KOPT-K1 (cell line): ENCODE measurements at regions not wholly inside any gene's neighbourhood (a gene's known extent, or its start where the extent isn't known, plus 50 kb on each side); places are given as distances from the start of the nearest gene placed in this dataset.

Experiments used
- H3K27ac ChIP-seq: fragments of 200-600 bp; sonication (generic); 2 replicates; pipeline ENCODE4 v1.5.1; 2016; ENCODE audit warnings: antibody characterized with exemption, mild to moderate bottlenecking, low read depth, low read length; ENCODE audit not compliant: poor library complexity, severe bottlenecking
- H3K36me3 ChIP-seq: fragments of 200-600 bp; sonication (generic); 2 replicates; pipeline ENCODE4 v1.5.1; 2017; ENCODE audit warnings: antibody characterized with exemption, mild to moderate bottlenecking, low read length, moderate library complexity; ENCODE audit not compliant: insufficient read depth
- H3K9me3 ChIP-seq: fragments of 200-600 bp; sonication (generic); 2 replicates; pipeline ENCODE4 v1.5.1; 2017; ENCODE audit warnings: antibody characterized with exemption, low read length, mild to moderate bottlenecking; ENCODE audit not compliant: insufficient read depth, poor library complexity, severe bottlenecking

GRCh38 chr9:94159069-94159939 is 75.0 kb downstream of the PTPDC1 start:
- Histone ChIP-seq H3K27ac (no peak overlapping the region), H3K9me3 (peaks cover 4% of the 10 kb centered on the region), H3K36me3 (no peaks in the 10 kb centered on the region)

GRCh38 chr9:94160594-94161501 is 76.6 kb downstream of the PTPDC1 start:
- Histone ChIP-seq H3K27ac (no peak overlapping the region), H3K36me3 (no peaks in the 10 kb centered on the region), H3K9me3 (no peaks in the 10 kb centered on the region)

- Histone ChIP-seq H3K36me3 (no peaks in the 10 kb centered on the region), H3K9me3 (no peaks in the 10 kb centered on the region), H3K27ac (no peak overlapping the region)
Measured at GRCh38 chr9:94161673-94162072, 77.4 kb downstream of the PTPDC1 start.

- peak overlapping the region; percentile 99 for H3K27ac ChIP-seq
- H3K9me3 ChIP-seq = no peaks in the 10 kb centered on the region
- peaks cover 15% of the 10 kb centered on the region; the same call in 1 of the 2 replicates for H3K36me3 ChIP-seq
Measured at GRCh38 chr9:94164806-94165549, 80.7 kb downstream of the PTPDC1 start.

- H3K9me3 ChIP-seq = no peaks in the 10 kb centered on the region
- H3K27ac ChIP-seq = peak overlapping the region; percentile 99
- H3K36me3 ChIP-seq = peaks cover 16% of the 10 kb centered on the region; the same call in 1 of the 2 replicates
Measured at GRCh38 chr9:94165592-94166235, 81.5 kb downstream of the PTPDC1 start.

GRCh38 chr9:94166236-94166975 is 82.1 kb downstream of the PTPDC1 start:
- no peaks in the 10 kb centered on the region for H3K9me3 ChIP-seq
- H3K27ac ChIP-seq = peak overlapping the region; percentile 99
- H3K36me3 ChIP-seq = peaks cover 18% of the 10 kb centered on the region; the same call in 1 of the 2 replicates

GRCh38 chr9:94166976-94167346 is 82.7 kb downstream of the PTPDC1 start:
- H3K9me3 ChIP-seq = no peaks in the 10 kb centered on the region
- H3K27ac ChIP-seq = peak overlapping the region; percentile 99
- H3K36me3 ChIP-seq = peaks cover 23% of the 10 kb centered on the region

GRCh38 chr9:94167376-94167890 is 83.2 kb downstream of the PTPDC1 start:
- Histone ChIP-seq H3K27ac (peak overlapping the region; percentile 99), H3K36me3 (peaks cover 27% of the 10 kb centered on the region), H3K9me3 (no peaks in the 10 kb centered on the region)

- Histone ChIP-seq H3K9me3 (no peaks in the 10 kb centered on the region), H3K36me3 (peaks cover 35% of the 10 kb centered on the region), H3K27ac (peak overlapping the region; percentile 99)
Measured at GRCh38 chr9:94168203-94169000, 84.1 kb downstream of the PTPDC1 start.

- H3K36me3 ChIP-seq = peaks cover 49% of the 10 kb centered on the region
- H3K27ac ChIP-seq = no peak overlapping the region
Measured at GRCh38 chr9:94169968-94170367, 85.7 kb downstream of the PTPDC1 start.

GRCh38 chr9:94173632-94174031 is 85.5 kb upstream of the ZNF169 start:
- Histone ChIP-seq H3K36me3 (peaks cover 82% of the 10 kb centered on the region), H3K27ac (no peak overlapping the region), H3K9me3 (no peaks in the 10 kb centered on the region)

More at GRCh38 chr9:94169968-94170367, 85.7 kb downstream of the PTPDC1 start:
- no peaks in the 10 kb centered on the region for H3K9me3 ChIP-seq

GRCh38 chr9:94174164-94174563 is 84.9 kb upstream of the ZNF169 start:
- H3K27ac ChIP-seq = no peak overlapping the region
- H3K9me3 ChIP-seq = no peaks in the 10 kb centered on the region
- peaks cover 82% of the 10 kb centered on the region for H3K36me3 ChIP-seq

- peaks cover 81% of the 10 kb centered on the region for H3K36me3 ChIP-seq
- no peak overlapping the region for H3K27ac ChIP-seq
Measured at GRCh38 chr9:94175669-94176068, 83.4 kb upstream of the ZNF169 start.

More at GRCh38 chr9:94175669-94176068, 83.4 kb upstream of the ZNF169 start:
- H3K9me3 ChIP-seq = no peaks in the 10 kb centered on the region
